ENCODE measurements at regions not wholly inside any gene's neighbourhood (a gene's known extent, or its start where the extent isn't known, plus 50 kb on each side); places are given as distances from the start of the nearest gene placed in this dataset.

DNA sequence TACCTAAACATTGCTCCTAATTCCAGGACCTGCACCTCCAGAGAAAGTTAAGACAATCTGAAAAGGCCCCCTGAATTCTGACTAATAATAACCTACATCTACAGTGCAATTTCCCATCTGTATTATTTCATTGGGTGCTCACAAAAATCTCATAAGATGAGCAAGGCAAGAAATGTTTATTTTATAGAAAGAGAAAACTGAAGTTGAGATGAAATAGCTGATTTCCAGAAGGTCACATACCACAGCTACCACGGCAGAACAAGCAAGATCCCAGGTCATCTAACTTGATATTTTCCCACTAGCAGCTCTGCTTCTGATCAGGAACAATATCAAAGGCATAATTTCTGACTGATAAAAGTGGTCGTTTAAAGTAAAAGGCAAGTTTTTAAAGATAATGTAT is 105.8 kb upstream of the COL5A2 start:
- Histone ChIP-seq H4K20me1 (replicated peaks; ENCODE audit: insufficient read depth) (no peaks in the 10 kb centered on the region), H3K27me3 (ENCODE audit: insufficient read depth) (no peaks in the 10 kb centered on the region), H3K4me1 (ENCODE audit: insufficient read depth) (no peaks in the 10 kb centered on the region), H3K27ac (ENCODE audit: low read depth) (no peak overlapping the region), H3K9me2 (ENCODE audit: insufficient read depth) (no peaks in the 10 kb centered on the region), H3K4me3 (no peak overlapping the region), H3K4me2 (no peak overlapping the region), H3K79me2 (replicated peaks; ENCODE audit: insufficient read depth) (no peaks in the 10 kb centered on the region), H3F3A (replicated peaks; ENCODE audit: low read depth) (no peaks in the 10 kb centered on the region), H2AFZ (no peak overlapping the region), H3K36me3 (ENCODE audit: insufficient read depth) (no peaks in the 10 kb centered on the region)
- Mint-ChIP-seq H3K27me3 (ENCODE audit: insufficient read depth, low read depth, poor library complexity) (peaks cover 3% of the 10 kb centered on the region), H3K9me3 (no peaks in the 10 kb centered on the region), H3K27ac (no peak overlapping the region), H3K4me1 (peaks cover 9% of the 10 kb centered on the region; the same call in 2 of the 3 replicates), H3K4me3 (no peak overlapping the region), H3K36me3 (ENCODE audit: low read depth) (no peaks in the 10 kb centered on the region)
- ATAC-seq (no peak), DNase-seq (ENCODE audit: low spot score) (no peak)
- TF ChIP-seq, protein P1, sequence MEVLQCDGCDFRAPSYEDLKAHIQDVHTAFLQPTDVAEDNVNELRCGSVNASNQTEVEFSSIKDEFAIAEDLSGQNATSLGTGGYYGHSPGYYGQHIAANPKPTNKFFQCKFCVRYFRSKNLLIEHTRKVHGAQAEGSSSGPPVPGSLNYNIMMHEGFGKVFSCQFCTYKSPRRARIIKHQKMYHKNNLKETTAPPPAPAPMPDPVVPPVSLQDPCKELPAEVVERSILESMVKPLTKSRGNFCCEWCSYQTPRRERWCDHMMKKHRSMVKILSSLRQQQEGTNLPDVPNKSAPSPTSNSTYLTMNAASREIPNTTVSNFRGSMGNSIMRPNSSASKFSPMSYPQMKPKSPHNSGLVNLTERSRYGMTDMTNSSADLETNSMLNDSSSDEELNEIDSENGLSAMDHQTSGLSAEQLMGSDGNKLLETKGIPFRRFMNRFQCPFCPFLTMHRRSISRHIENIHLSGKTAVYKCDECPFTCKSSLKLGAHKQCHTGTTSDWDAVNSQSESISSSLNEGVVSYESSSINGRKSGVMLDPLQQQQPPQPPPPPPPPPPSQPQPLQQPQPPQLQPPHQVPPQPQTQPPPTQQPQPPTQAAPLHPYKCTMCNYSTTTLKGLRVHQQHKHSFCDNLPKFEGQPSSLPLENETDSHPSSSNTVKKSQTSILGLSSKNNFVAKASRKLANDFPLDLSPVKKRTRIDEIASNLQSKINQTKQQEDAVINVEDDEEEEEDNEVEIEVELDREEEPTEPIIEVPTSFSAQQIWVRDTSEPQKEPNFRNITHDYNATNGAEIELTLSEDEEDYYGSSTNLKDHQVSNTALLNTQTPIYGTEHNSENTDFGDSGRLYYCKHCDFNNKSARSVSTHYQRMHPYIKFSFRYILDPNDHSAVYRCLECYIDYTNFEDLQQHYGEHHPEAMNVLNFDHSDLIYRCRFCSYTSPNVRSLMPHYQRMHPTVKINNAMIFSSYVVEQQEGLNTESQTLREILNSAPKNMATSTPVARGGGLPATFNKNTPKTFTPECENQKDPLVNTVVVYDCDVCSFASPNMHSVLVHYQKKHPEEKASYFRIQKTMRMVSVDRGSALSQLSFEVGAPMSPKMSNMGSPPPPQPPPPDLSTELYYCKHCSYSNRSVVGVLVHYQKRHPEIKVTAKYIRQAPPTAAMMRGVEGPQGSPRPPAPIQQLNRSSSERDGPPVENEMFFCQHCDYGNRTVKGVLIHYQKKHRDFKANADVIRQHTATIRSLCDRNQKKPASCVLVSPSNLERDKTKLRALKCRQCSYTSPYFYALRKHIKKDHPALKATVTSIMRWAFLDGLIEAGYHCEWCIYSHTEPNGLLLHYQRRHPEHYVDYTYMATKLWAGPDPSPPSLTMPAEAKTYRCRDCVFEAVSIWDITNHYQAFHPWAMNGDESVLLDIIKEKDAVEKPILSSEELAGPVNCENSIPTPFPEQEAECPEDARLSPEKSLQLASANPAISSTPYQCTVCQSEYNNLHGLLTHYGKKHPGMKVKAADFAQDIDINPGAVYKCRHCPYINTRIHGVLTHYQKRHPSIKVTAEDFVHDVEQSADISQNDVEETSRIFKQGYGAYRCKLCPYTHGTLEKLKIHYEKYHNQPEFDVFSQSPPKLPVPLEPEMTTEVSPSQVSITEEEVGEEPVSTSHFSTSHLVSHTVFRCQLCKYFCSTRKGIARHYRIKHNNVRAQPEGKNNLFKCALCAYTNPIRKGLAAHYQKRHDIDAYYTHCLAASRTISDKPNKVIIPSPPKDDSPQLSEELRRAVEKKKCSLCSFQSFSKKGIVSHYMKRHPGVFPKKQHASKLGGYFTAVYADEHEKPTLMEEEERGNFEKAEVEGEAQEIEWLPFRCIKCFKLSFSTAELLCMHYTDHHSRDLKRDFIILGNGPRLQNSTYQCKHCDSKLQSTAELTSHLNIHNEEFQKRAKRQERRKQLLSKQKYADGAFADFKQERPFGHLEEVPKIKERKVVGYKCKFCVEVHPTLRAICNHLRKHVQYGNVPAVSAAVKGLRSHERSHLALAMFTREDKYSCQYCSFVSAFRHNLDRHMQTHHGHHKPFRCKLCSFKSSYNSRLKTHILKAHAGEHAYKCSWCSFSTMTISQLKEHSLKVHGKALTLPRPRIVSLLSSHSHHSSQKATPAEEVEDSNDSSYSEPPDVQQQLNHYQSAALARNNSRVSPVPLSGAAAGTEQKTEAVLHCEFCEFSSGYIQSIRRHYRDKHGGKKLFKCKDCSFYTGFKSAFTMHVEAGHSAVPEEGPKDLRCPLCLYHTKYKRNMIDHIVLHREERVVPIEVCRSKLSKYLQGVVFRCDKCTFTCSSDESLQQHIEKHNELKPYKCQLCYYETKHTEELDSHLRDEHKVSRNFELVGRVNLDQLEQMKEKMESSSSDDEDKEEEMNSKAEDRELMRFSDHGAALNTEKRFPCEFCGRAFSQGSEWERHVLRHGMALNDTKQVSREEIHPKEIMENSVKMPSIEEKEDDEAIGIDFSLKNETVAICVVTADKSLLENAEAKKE (CRISPR knock-in tag; IDR thresholded peaks at IDR 0.05) = no peak
- TF ChIP-seq EZH2 (IDR thresholded peaks at IDR 0.05; ENCODE audit: low read depth, unreplicated experiment) (no peak), EZH2phosphoT487 (IDR thresholded peaks at IDR 0.05; ENCODE audit: unreplicated experiment) (no peak), STAT1 (IDR thresholded peaks at IDR 0.05; ENCODE audit: unreplicated experiment) (no peak), ZNF331 (CRISPR knock-in tag; IDR thresholded peaks at IDR 0.05; ENCODE audit: low read depth) (no peak), JUNB (IDR thresholded peaks at IDR 0.05; ENCODE audit: unreplicated experiment) (no peak), CREB1 (CRISPR knock-in tag; IDR thresholded peaks at IDR 0.05; ENCODE audit: low read depth) (no peak), POLR2AphosphoS5 (IDR thresholded peaks at IDR 0.05; ENCODE audit: low read depth) (no peak), NANOG (IDR thresholded peaks at IDR 0.05; ENCODE audit: borderline replicate concordance) (no peak), ZNF114 (CRISPR knock-in tag; IDR thresholded peaks at IDR 0.05) (no peak)
- TF ChIP-seq, protein P2, sequence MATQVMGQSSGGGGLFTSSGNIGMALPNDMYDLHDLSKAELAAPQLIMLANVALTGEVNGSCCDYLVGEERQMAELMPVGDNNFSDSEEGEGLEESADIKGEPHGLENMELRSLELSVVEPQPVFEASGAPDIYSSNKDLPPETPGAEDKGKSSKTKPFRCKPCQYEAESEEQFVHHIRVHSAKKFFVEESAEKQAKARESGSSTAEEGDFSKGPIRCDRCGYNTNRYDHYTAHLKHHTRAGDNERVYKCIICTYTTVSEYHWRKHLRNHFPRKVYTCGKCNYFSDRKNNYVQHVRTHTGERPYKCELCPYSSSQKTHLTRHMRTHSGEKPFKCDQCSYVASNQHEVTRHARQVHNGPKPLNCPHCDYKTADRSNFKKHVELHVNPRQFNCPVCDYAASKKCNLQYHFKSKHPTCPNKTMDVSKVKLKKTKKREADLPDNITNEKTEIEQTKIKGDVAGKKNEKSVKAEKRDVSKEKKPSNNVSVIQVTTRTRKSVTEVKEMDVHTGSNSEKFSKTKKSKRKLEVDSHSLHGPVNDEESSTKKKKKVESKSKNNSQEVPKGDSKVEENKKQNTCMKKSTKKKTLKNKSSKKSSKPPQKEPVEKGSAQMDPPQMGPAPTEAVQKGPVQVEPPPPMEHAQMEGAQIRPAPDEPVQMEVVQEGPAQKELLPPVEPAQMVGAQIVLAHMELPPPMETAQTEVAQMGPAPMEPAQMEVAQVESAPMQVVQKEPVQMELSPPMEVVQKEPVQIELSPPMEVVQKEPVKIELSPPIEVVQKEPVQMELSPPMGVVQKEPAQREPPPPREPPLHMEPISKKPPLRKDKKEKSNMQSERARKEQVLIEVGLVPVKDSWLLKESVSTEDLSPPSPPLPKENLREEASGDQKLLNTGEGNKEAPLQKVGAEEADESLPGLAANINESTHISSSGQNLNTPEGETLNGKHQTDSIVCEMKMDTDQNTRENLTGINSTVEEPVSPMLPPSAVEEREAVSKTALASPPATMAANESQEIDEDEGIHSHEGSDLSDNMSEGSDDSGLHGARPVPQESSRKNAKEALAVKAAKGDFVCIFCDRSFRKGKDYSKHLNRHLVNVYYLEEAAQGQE (IDR thresholded peaks at IDR 0.05; ENCODE audit: unreplicated experiment) = no peak
- TF ChIP-seq, protein P3, sequence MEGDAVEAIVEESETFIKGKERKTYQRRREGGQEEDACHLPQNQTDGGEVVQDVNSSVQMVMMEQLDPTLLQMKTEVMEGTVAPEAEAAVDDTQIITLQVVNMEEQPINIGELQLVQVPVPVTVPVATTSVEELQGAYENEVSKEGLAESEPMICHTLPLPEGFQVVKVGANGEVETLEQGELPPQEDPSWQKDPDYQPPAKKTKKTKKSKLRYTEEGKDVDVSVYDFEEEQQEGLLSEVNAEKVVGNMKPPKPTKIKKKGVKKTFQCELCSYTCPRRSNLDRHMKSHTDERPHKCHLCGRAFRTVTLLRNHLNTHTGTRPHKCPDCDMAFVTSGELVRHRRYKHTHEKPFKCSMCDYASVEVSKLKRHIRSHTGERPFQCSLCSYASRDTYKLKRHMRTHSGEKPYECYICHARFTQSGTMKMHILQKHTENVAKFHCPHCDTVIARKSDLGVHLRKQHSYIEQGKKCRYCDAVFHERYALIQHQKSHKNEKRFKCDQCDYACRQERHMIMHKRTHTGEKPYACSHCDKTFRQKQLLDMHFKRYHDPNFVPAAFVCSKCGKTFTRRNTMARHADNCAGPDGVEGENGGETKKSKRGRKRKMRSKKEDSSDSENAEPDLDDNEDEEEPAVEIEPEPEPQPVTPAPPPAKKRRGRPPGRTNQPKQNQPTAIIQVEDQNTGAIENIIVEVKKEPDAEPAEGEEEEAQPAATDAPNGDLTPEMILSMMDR (conservative IDR thresholded peaks at IDR 0.05; ENCODE audit: low read depth in 2 of 2) = no peak
- TF ChIP-seq, protein P4, sequence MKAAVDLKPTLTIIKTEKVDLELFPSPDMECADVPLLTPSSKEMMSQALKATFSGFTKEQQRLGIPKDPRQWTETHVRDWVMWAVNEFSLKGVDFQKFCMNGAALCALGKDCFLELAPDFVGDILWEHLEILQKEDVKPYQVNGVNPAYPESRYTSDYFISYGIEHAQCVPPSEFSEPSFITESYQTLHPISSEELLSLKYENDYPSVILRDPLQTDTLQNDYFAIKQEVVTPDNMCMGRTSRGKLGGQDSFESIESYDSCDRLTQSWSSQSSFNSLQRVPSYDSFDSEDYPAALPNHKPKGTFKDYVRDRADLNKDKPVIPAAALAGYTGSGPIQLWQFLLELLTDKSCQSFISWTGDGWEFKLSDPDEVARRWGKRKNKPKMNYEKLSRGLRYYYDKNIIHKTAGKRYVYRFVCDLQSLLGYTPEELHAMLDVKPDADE (IDR thresholded peaks at IDR 0.05) = no peak

Data from GM23338 (cell line).